Endothelial cell of umbilical vein (primary cell): ENCODE measurements at regions not wholly inside any gene's neighbourhood (a gene's known extent, or its start where the extent isn't known, plus 50 kb on each side); places are given as distances from the start of the nearest gene placed in this dataset.

Source experiments
- BruUV-seq: library from RNA; stranded (reverse); fragments of 400-500 nt; replicated peaks from 2 replicates; lab custom pipeline; 2021; lab: Mats Ljungman, UMichigan
- CTCF ChIA-PET: fragments of 300-600, 350-600 bp; sonication (Branson Sonifier 250); formaldehyde crosslinking; loops from one replicate; lab custom pipeline; 2021; ENCODE audit warnings: antibody characterized with exemption, inconsistent platforms; lab: Charles Lee
- POLR2A ChIA-PET: fragments of 300-600, 350-600 bp; sonication (Branson Sonifier 250); formaldehyde crosslinking; loops from one replicate; lab custom pipeline; 2021; ENCODE audit warnings: antibody characterized with exemption, inconsistent platforms; lab: Charles Lee
- DNase-seq: peaks from one replicate; pipeline ENCODE4 v3.0.0-alpha.2; 2011; ENCODE audit warnings: low read depth, low spot score
- FAIRE-seq: peaks from 2 replicates; lab custom pipeline; 2011; peaks lifted over from hg19 to GRCh38; lab: Jason Lieb, UNC
- H2AFZ ChIP-seq: 2 replicates; pipeline ENCODE4 v1.6.0; 2012; ENCODE audit warnings: low read depth, low read length, control low read depth, inconsistent platforms
- H3K27ac ChIP-seq: 2 replicates; pipeline ENCODE4 v1.5.1; 2011; ENCODE audit warnings: low read depth, mild to moderate bottlenecking, control low read depth, low read length, moderate library complexity; ENCODE audit not compliant: insufficient read depth
- H3K27me3 ChIP-seq, 2 experiments: 2 replicates each; pipeline versions ENCODE4 v1.6.0 to v1.6.1; 2011; ENCODE audit warnings: low read length in 2 of 2, mixed read lengths in 1 of 2; ENCODE audit not compliant: control insufficient read depth in 2 of 2, insufficient read depth in 2 of 2
- H3K36me3 ChIP-seq, 2 experiments: 2 replicates in 1 of 2; 3 replicates in 1 of 2; pipeline ENCODE4 v1.5.1; 2011; ENCODE audit warnings: low read length in 2 of 2, mild to moderate bottlenecking in 1 of 2, moderate library complexity in 1 of 2; ENCODE audit not compliant: control insufficient read depth in 2 of 2, insufficient read depth in 2 of 2; ENCODE audit errors: extremely low read depth in 1 of 2
- H3K4me1 ChIP-seq: 3 replicates; pipeline ENCODE4 v1.5.1; 2011; ENCODE audit warnings: mild to moderate bottlenecking, low read length; ENCODE audit not compliant: control insufficient read depth, insufficient read depth; ENCODE audit errors: extremely low read depth
- H3K4me2 ChIP-seq: 2 replicates; pipeline ENCODE4 v1.6.1; 2011; ENCODE audit warnings: low read length, control low read depth, mixed read lengths; ENCODE audit not compliant: insufficient read depth
- H3K4me3 ChIP-seq, 3 experiments: fragments of 200-600 bp in 1 of 3; sonication (generic), shearing (Covaris generic) in 1 of 3; replicated peaks in 1 of 3; 2 replicates each; pipeline ENCODE4 v1.5.1; 2011 to 2016; ENCODE audit warnings: control low read depth in 3 of 3, low read length in 3 of 3, mild to moderate bottlenecking in 2 of 3, inconsistent platforms in 1 of 3, low read depth in 1 of 3, moderate library complexity in 1 of 3; ENCODE audit not compliant: insufficient read depth in 1 of 3
- H3K79me2 ChIP-seq: 2 replicates; pipeline ENCODE4 v1.6.0; 2012; ENCODE audit warnings: low read length, inconsistent platforms; ENCODE audit not compliant: control insufficient read depth, insufficient read depth
- H3K9ac ChIP-seq: replicated peaks from 2 replicates; pipeline ENCODE3; 2011; ENCODE audit warnings: low read length, control low read depth; ENCODE audit not compliant: insufficient read depth; ENCODE audit errors: extremely low read depth
- H3K9me1 ChIP-seq: replicated peaks from 3 replicates; pipeline ENCODE4 v1.6.0; 2011; ENCODE audit warnings: mild to moderate bottlenecking, low read length; ENCODE audit not compliant: control insufficient read depth, insufficient read depth; ENCODE audit errors: extremely low read depth
- H3K9me3 ChIP-seq: replicated peaks from 2 replicates; pipeline ENCODE4 v1.5.1; 2012; ENCODE audit warnings: low read length, inconsistent platforms; ENCODE audit not compliant: control insufficient read depth, insufficient read depth
- H4K20me1 ChIP-seq: replicated peaks from 2 replicates; pipeline ENCODE3; 2011; ENCODE audit warnings: mild to moderate bottlenecking, low read length; ENCODE audit not compliant: control insufficient read depth, insufficient read depth; ENCODE audit errors: extremely low read depth
- EZH2 ChIP-seq: IDR thresholded peaks from 2 replicates; pipeline ENCODE4 v1.6.1; 2012; ENCODE audit warnings: borderline replicate concordance, low read depth, mild to moderate bottlenecking, moderate library complexity, low read length, inconsistent platforms; ENCODE audit not compliant: severe bottlenecking
- FOS ChIP-seq: IDR thresholded peaks from 2 replicates; pipeline ENCODE4 v1.6.1; 2011; ENCODE audit warnings: mild to moderate bottlenecking, low read length, moderate library complexity, borderline replicate concordance; ENCODE audit not compliant: insufficient read depth
- GATA2 ChIP-seq: IDR thresholded peaks from 2 replicates; pipeline ENCODE4 v1.7.0; 2011; ENCODE audit warnings: low read depth, mild to moderate bottlenecking, moderate library complexity, mixed read lengths, low read length; ENCODE audit not compliant: insufficient read length, insufficient read depth
- JUN ChIP-seq: IDR thresholded peaks from 2 replicates; pipeline ENCODE4 v1.6.1; 2011; ENCODE audit warnings: borderline replicate concordance, low read depth; ENCODE audit not compliant: insufficient read length, insufficient read depth
- MYC ChIP-seq: IDR thresholded peaks from one replicate; pipeline ENCODE4 v1.6.1; 2011; ENCODE audit warnings: mild to moderate bottlenecking, low read depth, low read length
- POLR2A ChIP-seq: IDR thresholded peaks from 2 replicates; pipeline ENCODE4 v1.6.1; 2012; ENCODE audit warnings: low read depth, mild to moderate bottlenecking, control low read depth, low read length
- POLR2AphosphoS5 ChIP-seq: IDR thresholded peaks from 2 replicates; pipeline ENCODE4 v1.6.1; 2012; ENCODE audit warnings: low read depth, mild to moderate bottlenecking, control low read depth, low read length, moderate library complexity; ENCODE audit not compliant: insufficient read depth
- dilution Hi-C: fragments of 300-500 bp; cut with MboI; formaldehyde crosslinking; loops from one replicate; pipeline ENCODE4 v1.15.0; 2019; ENCODE audit warnings: low sequenced_read_pairs; ENCODE audit not compliant: extremely low pct_ligation_motif_present
- intact Hi-C: fragments of 100-400 bp; cut with micrococcal nuclease; formaldehyde crosslinking; loops from one replicate; pipeline ENCODE4 v1.10.0; 2022
- TF ChIP-seq, protein P1 (sequence below): IDR thresholded peaks from 2 replicates; pipeline ENCODE4 v1.6.1; 2011; ENCODE audit not compliant: insufficient read depth, insufficient read length
- TF ChIP-seq, protein P2 (sequence below), 2 donors: IDR thresholded peaks; 1 replicate in 1 of 2; 2 replicates in 1 of 2; pipeline ENCODE4 v1.5.1; 2011; ENCODE audit warnings: low read length in 2 of 2, mild to moderate bottlenecking in 2 of 2, moderate library complexity in 2 of 2, control low read depth in 1 of 2, inconsistent platforms in 1 of 2, low read depth in 1 of 2; ENCODE audit not compliant: insufficient read depth in 1 of 2; ENCODE audit errors: extremely low read depth in 1 of 2

DNA sequence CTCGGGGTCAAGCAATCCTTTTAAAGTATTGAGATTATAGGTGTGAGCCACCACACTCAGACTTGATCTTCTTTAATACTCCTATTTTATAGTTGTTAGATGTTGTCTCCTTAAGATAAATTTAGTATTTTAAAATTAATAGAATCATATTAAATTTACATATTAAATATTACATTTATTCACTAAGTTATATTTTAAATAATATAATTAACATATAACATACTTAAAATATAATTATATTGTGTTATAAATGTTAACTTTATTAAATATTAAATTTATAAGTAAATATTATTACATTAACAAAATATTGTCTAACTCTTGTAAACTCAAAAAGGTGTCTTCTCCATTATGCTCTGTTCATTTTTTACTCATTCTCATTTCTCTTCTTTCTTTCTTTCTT lies 675.9 kb upstream of the ADGRL4 start:
- intact Hi-C loops (no loop called here), dilution Hi-C loops (no loop called here)
- Histone ChIP-seq H4K20me1 (no peaks in the 10 kb centered on the region), H3K27ac (no peak overlapping the region), H3K36me3 (no peaks in the 10 kb centered on the region), H3K4me3 (no peak overlapping the region), H3K27me3 (no peaks in the 10 kb centered on the region), H3K9me3 (no peaks in the 10 kb centered on the region), H3K4me1 (no peaks in the 10 kb centered on the region), H3K9ac (no peak overlapping the region), H2AFZ (no peak overlapping the region), H3K4me2 (no peak overlapping the region), H3K79me2 (no peaks in the 10 kb centered on the region), H3K9me1 (no peaks in the 10 kb centered on the region)
- no peak for FAIRE-seq
- no peak for TF ChIP-seq EZH2
- TF ChIP-seq POLR2A: no peak
- no peak for TF ChIP-seq MYC
- TF ChIP-seq, protein P1, sequence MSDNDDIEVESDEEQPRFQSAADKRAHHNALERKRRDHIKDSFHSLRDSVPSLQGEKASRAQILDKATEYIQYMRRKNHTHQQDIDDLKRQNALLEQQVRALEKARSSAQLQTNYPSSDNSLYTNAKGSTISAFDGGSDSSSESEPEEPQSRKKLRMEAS: no peak
- TF ChIP-seq JUN: no peak
- no peak for TF ChIP-seq GATA2
- no peak for TF ChIP-seq POLR2AphosphoS5
- TF ChIP-seq FOS: no peak
- TF ChIP-seq, protein P2, sequence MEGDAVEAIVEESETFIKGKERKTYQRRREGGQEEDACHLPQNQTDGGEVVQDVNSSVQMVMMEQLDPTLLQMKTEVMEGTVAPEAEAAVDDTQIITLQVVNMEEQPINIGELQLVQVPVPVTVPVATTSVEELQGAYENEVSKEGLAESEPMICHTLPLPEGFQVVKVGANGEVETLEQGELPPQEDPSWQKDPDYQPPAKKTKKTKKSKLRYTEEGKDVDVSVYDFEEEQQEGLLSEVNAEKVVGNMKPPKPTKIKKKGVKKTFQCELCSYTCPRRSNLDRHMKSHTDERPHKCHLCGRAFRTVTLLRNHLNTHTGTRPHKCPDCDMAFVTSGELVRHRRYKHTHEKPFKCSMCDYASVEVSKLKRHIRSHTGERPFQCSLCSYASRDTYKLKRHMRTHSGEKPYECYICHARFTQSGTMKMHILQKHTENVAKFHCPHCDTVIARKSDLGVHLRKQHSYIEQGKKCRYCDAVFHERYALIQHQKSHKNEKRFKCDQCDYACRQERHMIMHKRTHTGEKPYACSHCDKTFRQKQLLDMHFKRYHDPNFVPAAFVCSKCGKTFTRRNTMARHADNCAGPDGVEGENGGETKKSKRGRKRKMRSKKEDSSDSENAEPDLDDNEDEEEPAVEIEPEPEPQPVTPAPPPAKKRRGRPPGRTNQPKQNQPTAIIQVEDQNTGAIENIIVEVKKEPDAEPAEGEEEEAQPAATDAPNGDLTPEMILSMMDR (IDR thresholded peaks at IDR 0.05; ENCODE audit: extremely low read depth in 1 of 2, insufficient read depth in 1 of 2, low read depth in 1 of 2, low read length in 2 of 2): no peak
- BruUV-seq: no TSS peak
- CTCF ChIA-PET: no interaction called here
- POLR2A ChIA-PET: no interaction called here
- DNase-seq: no peak
